ENCODE measurements at regions not wholly inside any gene's neighbourhood (a gene's known extent, or its start where the extent isn't known, plus 50 kb on each side); places are given as distances from the start of the nearest gene placed in this dataset.

DNA sequence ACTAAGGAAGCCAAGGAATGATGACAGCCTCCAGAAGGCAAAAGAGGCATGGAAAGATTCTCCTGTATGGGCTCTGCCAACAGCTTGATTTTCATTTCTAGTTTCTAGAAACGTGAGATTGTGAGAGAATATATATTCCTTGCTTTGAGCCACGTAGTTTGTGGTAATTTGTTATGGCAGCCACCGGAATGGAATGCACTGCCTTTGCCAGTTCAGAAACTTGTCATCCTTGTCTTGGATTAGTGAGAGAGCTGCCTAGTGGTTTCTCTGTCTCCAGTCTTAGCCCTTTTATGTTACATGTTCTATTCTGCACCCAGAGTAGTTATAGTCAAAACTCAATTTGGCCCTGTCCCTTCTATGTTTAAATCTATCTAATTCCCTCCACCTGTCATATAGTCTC lies 216.0 kb upstream of the PTGFR start:
- H3K27ac ChIP-seq: no peak overlapping the region
- H3K36me3 ChIP-seq: no peaks in the 10 kb centered on the region
- no peaks in the 10 kb centered on the region for H3K9me3 ChIP-seq
- no peaks in the 10 kb centered on the region for H3K27me3 ChIP-seq
- TF ChIP-seq, protein P1, sequence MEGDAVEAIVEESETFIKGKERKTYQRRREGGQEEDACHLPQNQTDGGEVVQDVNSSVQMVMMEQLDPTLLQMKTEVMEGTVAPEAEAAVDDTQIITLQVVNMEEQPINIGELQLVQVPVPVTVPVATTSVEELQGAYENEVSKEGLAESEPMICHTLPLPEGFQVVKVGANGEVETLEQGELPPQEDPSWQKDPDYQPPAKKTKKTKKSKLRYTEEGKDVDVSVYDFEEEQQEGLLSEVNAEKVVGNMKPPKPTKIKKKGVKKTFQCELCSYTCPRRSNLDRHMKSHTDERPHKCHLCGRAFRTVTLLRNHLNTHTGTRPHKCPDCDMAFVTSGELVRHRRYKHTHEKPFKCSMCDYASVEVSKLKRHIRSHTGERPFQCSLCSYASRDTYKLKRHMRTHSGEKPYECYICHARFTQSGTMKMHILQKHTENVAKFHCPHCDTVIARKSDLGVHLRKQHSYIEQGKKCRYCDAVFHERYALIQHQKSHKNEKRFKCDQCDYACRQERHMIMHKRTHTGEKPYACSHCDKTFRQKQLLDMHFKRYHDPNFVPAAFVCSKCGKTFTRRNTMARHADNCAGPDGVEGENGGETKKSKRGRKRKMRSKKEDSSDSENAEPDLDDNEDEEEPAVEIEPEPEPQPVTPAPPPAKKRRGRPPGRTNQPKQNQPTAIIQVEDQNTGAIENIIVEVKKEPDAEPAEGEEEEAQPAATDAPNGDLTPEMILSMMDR (IDR thresholded peaks at IDR 0.05): no peak
- no peaks in the 10 kb centered on the region for H3K4me1 ChIP-seq
- no peak for DNase-seq
- intact Hi-C loops (cut with DNase I; ENCODE audit: low total_unique reads): no loop called here
- no peak overlapping the region for H3K4me3 ChIP-seq

DNA sequence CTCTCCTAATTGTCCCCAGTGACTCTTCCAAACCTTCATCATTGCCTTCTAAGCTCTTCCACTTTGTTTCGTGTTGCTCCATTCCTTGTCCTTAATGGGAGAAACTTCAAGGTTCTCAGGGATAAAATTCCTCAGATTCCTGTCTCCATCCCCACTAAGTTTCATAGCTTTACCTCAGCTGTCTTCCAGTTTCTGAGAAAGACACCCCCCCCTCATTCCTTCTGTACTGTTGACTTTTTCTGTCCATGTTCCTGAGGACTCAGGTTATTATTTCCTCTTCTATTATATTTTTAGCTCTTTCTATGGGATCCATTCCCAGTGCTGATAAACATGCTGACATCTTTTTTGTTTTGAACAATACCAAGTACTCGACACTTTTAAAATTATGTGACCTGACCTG lies 215.3 kb upstream of the PTGFR start:
- no peaks in the 10 kb centered on the region for H3K9me3 ChIP-seq
- DNase-seq: no peak
- H3K4me3 ChIP-seq: no peak overlapping the region
- H3K27me3 ChIP-seq: no peaks in the 10 kb centered on the region
- H3K4me1 ChIP-seq: no peaks in the 10 kb centered on the region
- no peaks in the 10 kb centered on the region for H3K36me3 ChIP-seq
- no peak overlapping the region for H3K27ac ChIP-seq
- TF ChIP-seq, protein P1 (IDR thresholded peaks at IDR 0.05): no peak
- intact Hi-C loops (cut with DNase I; ENCODE audit: low total_unique reads): no loop called here

DNA sequence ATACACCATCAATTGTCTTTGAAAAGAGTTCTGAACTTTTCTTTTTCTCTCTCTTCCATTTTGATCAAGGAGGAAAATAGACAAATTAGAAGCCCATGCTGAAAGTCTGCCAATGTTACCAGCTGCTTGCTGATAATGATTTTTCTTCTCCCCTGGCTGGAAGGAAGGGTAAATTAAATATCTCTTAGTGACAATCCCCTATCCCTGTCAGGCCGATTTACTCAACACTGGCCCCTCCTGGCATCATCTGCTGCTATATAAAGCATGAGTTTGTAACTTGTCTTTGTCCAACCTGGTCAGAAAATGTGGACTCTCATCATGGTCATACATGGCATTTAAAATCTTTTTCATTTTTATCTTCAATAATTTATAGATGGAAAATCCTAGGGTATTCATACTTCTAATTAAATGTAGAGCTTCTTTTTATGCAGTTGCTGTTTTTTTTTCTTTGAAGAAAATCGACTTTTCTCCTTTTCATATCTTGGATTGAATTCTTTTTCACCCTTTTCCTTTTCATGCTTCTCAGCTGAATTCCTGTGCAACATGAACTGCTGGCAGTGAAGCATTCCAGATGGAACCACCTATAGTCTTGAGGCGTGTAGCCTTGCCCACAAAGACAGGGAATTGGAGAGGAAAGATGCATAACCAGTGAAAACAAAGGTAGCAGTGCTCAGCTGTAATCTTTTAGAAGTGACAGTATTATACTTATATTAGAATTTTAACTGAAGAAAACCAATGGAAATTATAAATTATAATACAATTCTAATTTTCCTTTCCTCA lies 214.7 kb upstream of the PTGFR start:
- intact Hi-C loops (cut with DNase I; ENCODE audit: low total_unique reads): no loop called here
- Histone ChIP-seq H3K4me1 (no peaks in the 10 kb centered on the region), H3K27me3 (no peaks in the 10 kb centered on the region), H3K4me3 (no peak overlapping the region), H3K27ac (no peak overlapping the region), H3K36me3 (no peaks in the 10 kb centered on the region), H3K9me3 (no peaks in the 10 kb centered on the region)
- TF ChIP-seq, protein P1 (IDR thresholded peaks at IDR 0.05): no peak
- no peak for DNase-seq

DNA sequence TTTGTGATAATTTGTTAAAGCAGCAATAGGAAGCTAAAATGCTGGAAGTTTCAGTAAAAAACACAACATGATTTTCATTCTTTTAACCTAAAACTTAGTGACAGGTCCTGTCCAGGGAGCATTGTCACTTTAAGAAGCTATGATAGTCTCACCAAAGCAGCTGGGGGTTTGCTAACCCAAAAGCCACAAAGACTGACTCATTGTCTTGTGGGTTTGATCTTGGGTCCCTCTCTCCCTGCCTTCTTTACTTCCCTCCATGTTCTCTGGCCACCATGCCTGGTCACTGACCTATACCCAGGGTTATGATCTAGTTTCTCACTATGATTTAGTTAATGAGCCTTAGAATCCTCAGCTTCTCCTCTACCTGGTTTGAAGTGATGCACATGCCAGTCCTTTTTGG lies 213.5 kb upstream of the PTGFR start:
- no peak for DNase-seq
- no peak overlapping the region for H3K27ac ChIP-seq
- H3K4me1 ChIP-seq: no peaks in the 10 kb centered on the region
- TF ChIP-seq, protein P1 (IDR thresholded peaks at IDR 0.05): no peak
- H3K4me3 ChIP-seq: no peak overlapping the region
- H3K36me3 ChIP-seq: no peaks in the 10 kb centered on the region
- H3K27me3 ChIP-seq: no peaks in the 10 kb centered on the region
- H3K9me3 ChIP-seq: no peaks in the 10 kb centered on the region
- intact Hi-C loops (cut with DNase I; ENCODE audit: low total_unique reads): no loop called here

DNA sequence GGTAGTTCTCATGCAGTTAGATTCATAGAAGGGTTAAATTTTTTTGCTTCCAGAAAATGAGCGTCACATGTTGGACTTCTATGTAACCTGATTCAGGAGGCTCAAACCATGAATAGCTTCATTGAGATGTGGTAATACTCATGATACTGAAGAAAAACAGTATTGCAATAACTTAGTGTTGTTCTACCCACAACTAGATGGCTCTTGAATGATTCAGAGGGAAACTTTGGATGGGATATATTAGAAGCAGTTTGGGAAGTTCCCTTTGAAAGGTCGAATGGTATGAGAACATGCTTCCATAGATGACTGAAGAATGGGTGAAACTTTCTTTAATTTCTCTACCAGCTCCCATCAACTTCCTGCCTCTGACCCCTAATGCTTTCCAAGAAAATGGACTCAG lies 211.7 kb upstream of the PTGFR start:
- no peaks in the 10 kb centered on the region for H3K27me3 ChIP-seq
- H3K36me3 ChIP-seq: no peaks in the 10 kb centered on the region
- no peak overlapping the region for H3K27ac ChIP-seq
- H3K4me1 ChIP-seq: no peaks in the 10 kb centered on the region
- DNase-seq: no peak
- H3K4me3 ChIP-seq: no peak overlapping the region
- no peaks in the 10 kb centered on the region for H3K9me3 ChIP-seq
- intact Hi-C loops (cut with DNase I; ENCODE audit: low total_unique reads): no loop called here
- TF ChIP-seq, protein P1 (IDR thresholded peaks at IDR 0.05): no peak
